Naive thymus-derived CD4-positive, alpha-beta T cell (primary cell): ENCODE measurements at regions not wholly inside any gene's neighbourhood (a gene's known extent, or its start where the extent isn't known, plus 50 kb on each side); places are given as distances from the start of the nearest gene placed in this dataset.

Source experiments
- ATAC-seq: fragments of 150-1000 bp; cut with Tn5 transposase; 2 replicates; pipeline ENCODE4 v1.10.0; 2021; ENCODE audit warnings: mild to moderate bottlenecking, moderate library complexity
- CTCF ChIA-PET: fragments of 350-600 bp; sonication (Branson Sonifier 250); formaldehyde crosslinking; loops from one replicate; lab custom pipeline; 2021; ENCODE audit warnings: antibody characterized with exemption; lab: Charles Lee
- POLR2A ChIA-PET: fragments of 350-600 bp; sonication (Branson Sonifier 250); formaldehyde crosslinking; loops from one replicate; lab custom pipeline; 2021; ENCODE audit warnings: antibody characterized with exemption, inconsistent platforms; lab: Charles Lee
- DNase-seq, 9 donors: peaks; one replicate each; pipeline versions ENCODE4 v3.0.0 to v3.0.0-alpha.2; 2020 to 2022; ENCODE audit warnings: mixed read lengths in 1 of 9
- H3K27ac ChIP-seq: one replicate; pipeline ENCODE4 v1.7.0; 2013; ENCODE audit warnings: mild to moderate bottlenecking, low read depth, low read length, moderate library complexity
- H3K27me3 ChIP-seq, 2 donors: one replicate each; pipeline ENCODE4 v1.7.0; 2013; ENCODE audit warnings: low read length in 2 of 2, mild to moderate bottlenecking in 2 of 2, moderate library complexity in 2 of 2; ENCODE audit not compliant: control insufficient read depth in 2 of 2, insufficient read depth in 2 of 2
- H3K36me3 ChIP-seq, 3 experiments: 1 replicate in 2 of 3; 2 replicates in 1 of 3; pipeline ENCODE4 v1.7.0; 2013; ENCODE audit warnings: low read length in 3 of 3, mild to moderate bottlenecking in 3 of 3, moderate library complexity in 1 of 3; ENCODE audit not compliant: insufficient read depth in 3 of 3, control insufficient read depth in 2 of 3
- H3K4me1 ChIP-seq, 2 donors: one replicate each; pipeline ENCODE4 v1.7.0; 2013; ENCODE audit warnings: low read length in 2 of 2, mild to moderate bottlenecking in 2 of 2, moderate library complexity in 1 of 2; ENCODE audit not compliant: control insufficient read depth in 2 of 2, insufficient read depth in 2 of 2
- H3K4me3 ChIP-seq: 2 replicates; pipeline ENCODE4 v1.7.0; 2013; ENCODE audit warnings: mild to moderate bottlenecking, low read length
- H3K9me3 ChIP-seq, 3 experiments: 1 replicate in 2 of 3; 2 replicates in 1 of 3; pipeline ENCODE4 v1.7.0; 2013; ENCODE audit warnings: low read length in 3 of 3; ENCODE audit not compliant: control insufficient read depth in 2 of 3
- H3K27ac Mint-ChIP-seq, 9 donors: one replicate each; pipeline ENCODE4 v1.8.0; 2020 to 2022; ENCODE audit warnings: mixed read lengths in 9 of 9, mild to moderate bottlenecking in 8 of 9, moderate library complexity in 5 of 9, inconsistent platforms in 2 of 9
- H3K27me3 Mint-ChIP-seq, 5 donors: one replicate each; pipeline ENCODE4 v1.8.0; 2021 to 2022; ENCODE audit warnings: mixed read lengths in 5 of 5, mild to moderate bottlenecking in 1 of 5
- H3K36me3 Mint-ChIP-seq, 5 donors: one replicate each; pipeline ENCODE4 v1.8.0; 2020 to 2022; ENCODE audit warnings: mixed read lengths in 5 of 5, mild to moderate bottlenecking in 3 of 5, inconsistent platforms in 1 of 5
- H3K4me1 Mint-ChIP-seq, 7 donors: one replicate each; pipeline ENCODE4 v1.8.0; 2020 to 2022; ENCODE audit warnings: mixed read lengths in 7 of 7, mild to moderate bottlenecking in 3 of 7, inconsistent platforms in 1 of 7
- H3K4me3 Mint-ChIP-seq, 10 donors: one replicate each; pipeline ENCODE4 v1.8.0; 2020 to 2022; ENCODE audit warnings: mild to moderate bottlenecking in 10 of 10, mixed read lengths in 10 of 10, moderate library complexity in 6 of 10, inconsistent platforms in 2 of 10
- H3K9me3 Mint-ChIP-seq, 11 donors: one replicate each; pipeline ENCODE4 v1.8.0; 2020 to 2022; ENCODE audit warnings: mixed read lengths in 11 of 11, mild to moderate bottlenecking in 4 of 11, inconsistent platforms in 1 of 11, moderate library complexity in 1 of 11
- intact Hi-C, 2 donors: fragments of 100-400 bp; cut with micrococcal nuclease; formaldehyde crosslinking; loops; one replicate each; pipeline ENCODE4 v1.15.1; 2023

GRCh38 chr2:217382794-217383193 lies 522.9 kb upstream of the TNP1 start:
- H3K36me3 ChIP-seq: no peaks in the 10 kb centered on the region
- no peak overlapping the region for H3K27ac ChIP-seq
- no peaks in the 10 kb centered on the region for H3K9me3 ChIP-seq
- Mint-ChIP-seq H3K4me1 (peaks cover 0 to 20% (median 4%) of the 10 kb centered on the region in 7 donors), H3K9me3 (peaks cover 0 to 6% (median 0%) of the 10 kb centered on the region in 11 donors), H3K4me3 (no peak overlapping the region), H3K27me3 (peaks cover 0 to 6% (median 0%) of the 10 kb centered on the region in 5 donors), H3K27ac (no peak overlapping the region), H3K36me3 (peaks cover 0 to 2% (median 0%) of the 10 kb centered on the region in 5 donors)
- ATAC-seq: no peak
- intact Hi-C loops: no loop called here
- DNase-seq: no peak
- H3K4me1 ChIP-seq: no peaks in the 10 kb centered on the region
- no peak overlapping the region for H3K4me3 ChIP-seq
- ChIA-PET POLR2A (no interaction called here), CTCF (no interaction called here)
- no peaks in the 10 kb centered on the region for H3K27me3 ChIP-seq

GRCh38 chr2:217379807-217380206 lies 519.9 kb upstream of the TNP1 start:
- Histone ChIP-seq H3K4me1 (no peaks in the 10 kb centered on the region), H3K9me3 (no peaks in the 10 kb centered on the region), H3K27me3 (no peaks in the 10 kb centered on the region), H3K27ac (no peak overlapping the region), H3K4me3 (no peak overlapping the region), H3K36me3 (no peaks in the 10 kb centered on the region)
- H3K4me1 Mint-ChIP-seq: peaks cover 0 to 16% (median 2%) of the 10 kb centered on the region in 7 donors
- peaks cover 0 to 9% (median 3%) of the 10 kb centered on the region in 11 donors for H3K9me3 Mint-ChIP-seq
- ChIA-PET POLR2A (no interaction called here), CTCF (no interaction called here)
- H3K4me3 Mint-ChIP-seq: no peak overlapping the region
- DNase-seq (no peak), ATAC-seq (no peak)
- peaks cover 0 to 8% (median 3%) of the 10 kb centered on the region in 5 donors for H3K36me3 Mint-ChIP-seq
- peaks cover 0 to 4% (median 3%) of the 10 kb centered on the region in 5 donors for H3K27me3 Mint-ChIP-seq
- no peak overlapping the region for H3K27ac Mint-ChIP-seq
- intact Hi-C loops: no loop called here

- H3K4me3 ChIP-seq: no peak overlapping the region
- H3K36me3 Mint-ChIP-seq: peaks cover 0 to 8% (median 3%) of the 10 kb centered on the region in 5 donors
- H3K27ac ChIP-seq: no peak overlapping the region
- DNase-seq (no peak), ATAC-seq (no peak)
- H3K4me1 ChIP-seq: no peaks in the 10 kb centered on the region
- no peak overlapping the region for H3K4me3 Mint-ChIP-seq
- intact Hi-C loops: no loop called here
- no peaks in the 10 kb centered on the region for H3K9me3 ChIP-seq
- no peak overlapping the region for H3K27ac Mint-ChIP-seq
- H3K27me3 Mint-ChIP-seq: peaks cover 0 to 4% (median 0%) of the 10 kb centered on the region in 5 donors
- H3K4me1 Mint-ChIP-seq: peaks cover 0 to 4% (median 0%) of the 10 kb centered on the region in 7 donors
- H3K9me3 Mint-ChIP-seq: peaks cover 0 to 5% (median 2%) of the 10 kb centered on the region in 11 donors
- CTCF ChIA-PET: no interaction called here
- POLR2A ChIA-PET: no interaction called here
- H3K36me3 ChIP-seq: no peaks in the 10 kb centered on the region
- no peaks in the 10 kb centered on the region for H3K27me3 ChIP-seq
These were observed 512.9 kb upstream of the TNP1 start for GRCh38 chr2:217372794-217373193.

- POLR2A ChIA-PET: no interaction called here
- Histone ChIP-seq H3K27me3 (no peaks in the 10 kb centered on the region), H3K36me3 (no peaks in the 10 kb centered on the region), H3K4me3 (no peak overlapping the region), H3K27ac (no peak overlapping the region), H3K9me3 (no peaks in the 10 kb centered on the region), H3K4me1 (no peaks in the 10 kb centered on the region)
- Mint-ChIP-seq H3K36me3 (peaks cover 0 to 4% (median 0%) of the 10 kb centered on the region in 5 donors), H3K4me1 (peaks cover 0 to 2% (median 0%) of the 10 kb centered on the region in 7 donors), H3K27me3 (peaks cover 0 to 4% (median 0%) of the 10 kb centered on the region in 5 donors), H3K4me3 (no peak overlapping the region), H3K9me3 (peaks cover 0 to 2% (median 0%) of the 10 kb centered on the region in 11 donors), H3K27ac (no peak overlapping the region)
- no peak for ATAC-seq
- intact Hi-C loops: no loop called here
- DNase-seq: no peak
- CTCF ChIA-PET: no interaction called here
These were observed 511.9 kb upstream of the TNP1 start for GRCh38 chr2:217371781-217372213.

- DNase-seq: no peak
- H3K9me3 ChIP-seq: no peaks in the 10 kb centered on the region
- no peak overlapping the region for H3K4me3 ChIP-seq
- H3K4me1 ChIP-seq: no peaks in the 10 kb centered on the region
- H3K36me3 ChIP-seq: no peaks in the 10 kb centered on the region
- POLR2A ChIA-PET: no interaction called here
- CTCF ChIA-PET: no interaction called here
- Mint-ChIP-seq H3K27me3 (no peaks in the 10 kb centered on the region), H3K36me3 (no peaks in the 10 kb centered on the region), H3K4me3 (no peak overlapping the region), H3K4me1 (peaks cover 0 to 2% (median 0%) of the 10 kb centered on the region in 7 donors), H3K27ac (no peak overlapping the region), H3K9me3 (no peaks in the 10 kb centered on the region)
- no peaks in the 10 kb centered on the region for H3K27me3 ChIP-seq
- intact Hi-C loops: no loop called here
- H3K27ac ChIP-seq: no peak overlapping the region
- peak; percentile 64 for ATAC-seq
These were observed 510.5 kb upstream of the TNP1 start for GRCh38 chr2:217370391-217370790.

- intact Hi-C loops: no loop called here
- CTCF ChIA-PET: no interaction called here
- DNase-seq: no peak
These were observed 507.6 kb upstream of the TNP1 start for GRCh38 chr2:217367464-217367863.

GRCh38 chr2:217366966-217367365 lies 507.1 kb upstream of the TNP1 start:
- no peaks in the 10 kb centered on the region for H3K27me3 ChIP-seq
- no peak overlapping the region for H3K27ac Mint-ChIP-seq
- no peaks in the 10 kb centered on the region for H3K27me3 Mint-ChIP-seq
- ATAC-seq (no peak), DNase-seq (no peak)
- intact Hi-C loops: no loop called here
- no peak overlapping the region for H3K4me3 Mint-ChIP-seq
- ChIA-PET CTCF (no interaction called here), POLR2A (no interaction called here)
- H3K9me3 Mint-ChIP-seq: peaks cover 0 to 4% (median 0%) of the 10 kb centered on the region in 11 donors
- H3K9me3 ChIP-seq: no peaks in the 10 kb centered on the region
- no peak overlapping the region for H3K4me3 ChIP-seq
- no peak overlapping the region for H3K27ac ChIP-seq
- H3K36me3 ChIP-seq: no peaks in the 10 kb centered on the region
- no peaks in the 10 kb centered on the region for H3K4me1 ChIP-seq
- no peaks in the 10 kb centered on the region for H3K36me3 Mint-ChIP-seq
- peaks cover 0 to 4% (median 0%) of the 10 kb centered on the region in 7 donors for H3K4me1 Mint-ChIP-seq

More at GRCh38 chr2:217367464-217367863, 507.6 kb upstream of the TNP1 start:
- no peaks in the 10 kb centered on the region for H3K27me3 ChIP-seq
- H3K36me3 Mint-ChIP-seq: no peaks in the 10 kb centered on the region
- H3K36me3 ChIP-seq: no peaks in the 10 kb centered on the region
- H3K27ac ChIP-seq: no peak overlapping the region
- peaks cover 0 to 4% (median 0%) of the 10 kb centered on the region in 7 donors for H3K4me1 Mint-ChIP-seq
- H3K9me3 ChIP-seq: no peaks in the 10 kb centered on the region
- H3K9me3 Mint-ChIP-seq: peaks cover 0 to 4% (median 0%) of the 10 kb centered on the region in 11 donors
- H3K4me3 Mint-ChIP-seq: no peak overlapping the region
- no peaks in the 10 kb centered on the region for H3K4me1 ChIP-seq
- POLR2A ChIA-PET: no interaction called here
- H3K27ac Mint-ChIP-seq: no peak overlapping the region
- no peak overlapping the region for H3K4me3 ChIP-seq
- ATAC-seq: no peak
- no peaks in the 10 kb centered on the region for H3K27me3 Mint-ChIP-seq
